ENCODE measurements at regions not wholly inside any gene's neighbourhood (a gene's known extent, or its start where the extent isn't known, plus 50 kb on each side); places are given as distances from the start of the nearest gene placed in this dataset.

DNA sequence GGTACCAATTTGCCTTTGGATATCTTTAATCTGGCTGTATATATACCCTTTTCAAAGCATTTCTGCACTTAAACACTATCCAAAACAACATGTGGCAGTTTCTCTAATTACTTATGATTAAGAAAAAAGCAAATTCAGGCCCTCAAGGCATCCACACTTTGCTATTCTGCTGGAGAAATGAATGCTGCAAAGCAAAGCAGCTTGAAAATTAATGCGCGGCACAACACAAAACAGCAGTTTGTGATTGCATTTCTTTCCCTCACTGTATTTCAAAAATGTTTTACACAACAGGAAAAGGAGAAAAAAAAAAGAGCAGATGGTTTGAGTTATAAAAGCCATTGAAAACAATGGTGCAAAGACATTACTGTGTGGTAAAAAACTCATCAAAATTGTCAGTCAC lies 738.4 kb upstream of the RAG2 start:
- TF ChIP-seq, protein P1, sequence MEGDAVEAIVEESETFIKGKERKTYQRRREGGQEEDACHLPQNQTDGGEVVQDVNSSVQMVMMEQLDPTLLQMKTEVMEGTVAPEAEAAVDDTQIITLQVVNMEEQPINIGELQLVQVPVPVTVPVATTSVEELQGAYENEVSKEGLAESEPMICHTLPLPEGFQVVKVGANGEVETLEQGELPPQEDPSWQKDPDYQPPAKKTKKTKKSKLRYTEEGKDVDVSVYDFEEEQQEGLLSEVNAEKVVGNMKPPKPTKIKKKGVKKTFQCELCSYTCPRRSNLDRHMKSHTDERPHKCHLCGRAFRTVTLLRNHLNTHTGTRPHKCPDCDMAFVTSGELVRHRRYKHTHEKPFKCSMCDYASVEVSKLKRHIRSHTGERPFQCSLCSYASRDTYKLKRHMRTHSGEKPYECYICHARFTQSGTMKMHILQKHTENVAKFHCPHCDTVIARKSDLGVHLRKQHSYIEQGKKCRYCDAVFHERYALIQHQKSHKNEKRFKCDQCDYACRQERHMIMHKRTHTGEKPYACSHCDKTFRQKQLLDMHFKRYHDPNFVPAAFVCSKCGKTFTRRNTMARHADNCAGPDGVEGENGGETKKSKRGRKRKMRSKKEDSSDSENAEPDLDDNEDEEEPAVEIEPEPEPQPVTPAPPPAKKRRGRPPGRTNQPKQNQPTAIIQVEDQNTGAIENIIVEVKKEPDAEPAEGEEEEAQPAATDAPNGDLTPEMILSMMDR (conservative IDR thresholded peaks at IDR 0.05): no peak
- H4K5ac ChIP-seq (ENCODE audit: insufficient read length, low read depth, low read length): no peak overlapping the region
- no peak overlapping the region for H2BK5ac ChIP-seq (ENCODE audit: insufficient read length, low read length)
- H4K20me1 ChIP-seq (ENCODE audit: control insufficient read depth, insufficient read depth, insufficient read length): no peaks in the 10 kb centered on the region
- WGBS (ENCODE audit: extremely low coverage, insufficient read length, low lambda C conversion rate): no CpG with 5 or more reads among the region's 2 CpGs
- H3K9me3 Mint-ChIP-seq: no peaks in the 10 kb centered on the region
- no peaks in the 10 kb centered on the region for H3K4me1 ChIP-seq (ENCODE audit: insufficient read depth, low read length)
- H3K23ac ChIP-seq (ENCODE audit: insufficient read length, low read depth, low read length): no peak overlapping the region
- H3K14ac ChIP-seq (ENCODE audit: insufficient read depth, low read length): no peak overlapping the region
- no peak overlapping the region for H3K27ac ChIP-seq (ENCODE audit: insufficient read length, low read depth, low read length)
- H3K79me1 ChIP-seq (ENCODE audit: insufficient read depth, low read depth, low read length, poor library complexity, severe bottlenecking): no peaks in the 10 kb centered on the region
- no peak overlapping the region for H3K4me2 ChIP-seq (ENCODE audit: insufficient read depth, insufficient read length, low read length)
- H3K27ac Mint-ChIP-seq: no peak overlapping the region
- H3K79me2 ChIP-seq (ENCODE audit: insufficient read depth, low read length): no peaks in the 10 kb centered on the region
- no peak for DNase-seq
- H3K4me1 Mint-ChIP-seq: no peaks in the 10 kb centered on the region
- no peak overlapping the region for H4K8ac ChIP-seq (replicated peaks; ENCODE audit: insufficient read length, low read depth, low read length)
- no peaks in the 10 kb centered on the region for H3K9me3 ChIP-seq (ENCODE audit: control insufficient read depth, low read depth, low read length)
- no peak overlapping the region for H2BK12ac ChIP-seq (ENCODE audit: insufficient read length, low read depth, low read length)
- no peak overlapping the region for H4K91ac ChIP-seq (ENCODE audit: insufficient read length, low read depth, low read length)
- no peak overlapping the region for H2BK15ac ChIP-seq (ENCODE audit: low read depth, low read length)
- H3K4ac ChIP-seq (ENCODE audit: low read depth, low read length): no peak overlapping the region
- no peak overlapping the region for H2AFZ ChIP-seq (ENCODE audit: low read length)
- H2BK120ac ChIP-seq (ENCODE audit: low read depth, low read length, poor library complexity, severe bottlenecking): no peak overlapping the region
- no peak overlapping the region for H3T11ph ChIP-seq (ENCODE audit: low read length)
- H3K23me2 ChIP-seq (ENCODE audit: insufficient read length, low read depth, low read length, poor library complexity, severe bottlenecking): no peaks in the 10 kb centered on the region
- H3K9ac ChIP-seq (ENCODE audit: extremely low read depth, insufficient read length, low read length): no peak overlapping the region
- H3K27me3 ChIP-seq (ENCODE audit: insufficient read depth, low read length): no peaks in the 10 kb centered on the region
- no peak overlapping the region for H2BK20ac ChIP-seq (ENCODE audit: low read depth, low read length, poor library complexity, severe bottlenecking)
- H3K27me3 Mint-ChIP-seq (ENCODE audit: low read depth): no peaks in the 10 kb centered on the region
- H3K4me3 Mint-ChIP-seq: no peak overlapping the region
- H3K36me3 Mint-ChIP-seq (ENCODE audit: insufficient read depth in 1 of 3, low read depth in 3 of 3): no peaks in the 10 kb centered on the region
- no peak overlapping the region for H3K56ac ChIP-seq (ENCODE audit: insufficient read length, low read depth, low read length)
- H3K18ac ChIP-seq (ENCODE audit: insufficient read length, low read depth, low read length): no peak overlapping the region
- no peak overlapping the region for H2AK5ac ChIP-seq (ENCODE audit: insufficient read length, low read length)
